ENCODE measurements at regions not wholly inside any gene's neighbourhood (a gene's known extent, or its start where the extent isn't known, plus 50 kb on each side); places are given as distances from the start of the nearest gene placed in this dataset.

DNA sequence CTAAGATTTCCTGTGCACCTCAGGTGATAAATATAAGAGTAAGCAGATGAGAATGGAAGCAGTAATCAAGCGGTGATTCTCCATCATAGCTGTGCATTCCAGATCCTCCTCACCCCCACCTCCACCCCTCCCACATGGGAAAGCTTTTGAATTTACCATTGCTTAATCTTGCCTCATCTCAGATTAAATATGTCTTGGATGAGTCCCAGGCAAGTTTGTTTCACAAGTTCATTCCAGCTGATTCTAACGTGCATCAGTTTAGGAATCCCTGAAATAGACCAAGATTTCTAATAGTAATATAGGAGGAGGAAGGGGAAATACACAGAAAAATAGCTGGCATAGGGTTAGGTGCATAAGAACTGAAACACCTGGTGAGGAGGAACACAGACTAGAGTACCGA is 396.2 kb upstream of the KIF2B start:
- no peak overlapping the region for H3K27ac Mint-ChIP-seq
- DNase-seq: no peak
- no peaks in the 10 kb centered on the region for H3K4me1 Mint-ChIP-seq
- peaks cover 10 to 13% of the 10 kb centered on the region in 2 donors for H3K9me3 Mint-ChIP-seq
- ATAC-seq (replicated peaks): no peak
- H3K36me3 Mint-ChIP-seq: no peaks in the 10 kb centered on the region
- no peak overlapping the region for H3K4me3 Mint-ChIP-seq
- no peaks in the 10 kb centered on the region for H3K27me3 Mint-ChIP-seq

DNA sequence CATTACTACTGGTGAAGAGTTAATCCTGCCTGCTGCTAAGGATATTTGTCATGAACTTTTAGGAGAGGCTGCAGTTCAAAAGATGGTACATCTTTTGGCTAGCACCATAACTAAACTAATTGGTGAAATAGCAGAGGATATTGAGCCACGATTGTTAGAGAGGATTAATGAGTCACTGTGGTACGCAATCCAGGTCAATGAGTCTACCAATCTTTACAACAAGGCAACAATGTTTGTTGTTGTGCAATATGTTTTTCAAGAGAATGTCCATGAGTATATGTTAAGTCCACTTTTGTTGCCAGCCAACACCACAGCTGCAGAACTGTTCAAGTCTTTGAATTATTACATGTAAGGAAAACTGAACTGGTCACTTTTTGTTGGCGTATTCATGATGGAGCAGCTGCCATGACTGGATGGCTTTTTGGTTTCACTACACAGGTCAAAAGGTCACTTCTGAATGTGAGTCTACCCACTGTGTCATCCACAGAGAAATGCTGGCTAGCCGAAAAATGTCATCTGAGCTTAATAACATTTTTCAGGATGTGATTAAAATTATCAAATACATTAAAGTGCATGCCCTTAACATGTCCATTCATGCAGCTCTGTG is 402.6 kb upstream of the KIF2B start:
- Mint-ChIP-seq H3K36me3 (no peaks in the 10 kb centered on the region), H3K9me3 (peaks cover 4 to 5% of the 10 kb centered on the region in 2 donors), H3K4me1 (no peaks in the 10 kb centered on the region), H3K4me3 (no peak overlapping the region), H3K27me3 (no peaks in the 10 kb centered on the region), H3K27ac (no peak overlapping the region)
- ATAC-seq (replicated peaks) (no peak), DNase-seq (no peak)

DNA sequence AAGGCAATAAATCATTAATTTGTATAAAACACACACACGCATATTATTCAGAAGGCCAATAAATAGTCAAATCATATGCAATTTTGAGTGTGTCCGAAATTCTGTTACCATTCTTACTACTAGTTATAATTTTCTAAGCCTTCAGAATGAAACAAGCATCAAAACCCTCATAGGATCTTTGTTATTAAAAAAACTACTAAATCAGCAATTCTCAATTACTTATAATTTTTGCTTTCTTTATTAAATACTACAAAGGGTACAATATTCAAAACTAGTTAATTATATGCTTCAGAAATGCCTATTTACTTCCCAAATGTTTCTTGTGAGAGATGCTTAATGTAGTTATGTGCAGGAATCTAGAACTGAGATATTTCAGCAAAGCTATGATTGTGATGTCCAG is 413.1 kb upstream of the KIF2B start:
- peaks cover 13 to 16% of the 10 kb centered on the region in 2 donors for H3K9me3 Mint-ChIP-seq
- no peaks in the 10 kb centered on the region for H3K4me1 Mint-ChIP-seq
- no peak overlapping the region for H3K4me3 Mint-ChIP-seq
- no peak overlapping the region for H3K27ac Mint-ChIP-seq
- H3K27me3 Mint-ChIP-seq: no peaks in the 10 kb centered on the region
- ATAC-seq (replicated peaks) (no peak), DNase-seq (no peak)
- H3K36me3 Mint-ChIP-seq: no peaks in the 10 kb centered on the region

DNA sequence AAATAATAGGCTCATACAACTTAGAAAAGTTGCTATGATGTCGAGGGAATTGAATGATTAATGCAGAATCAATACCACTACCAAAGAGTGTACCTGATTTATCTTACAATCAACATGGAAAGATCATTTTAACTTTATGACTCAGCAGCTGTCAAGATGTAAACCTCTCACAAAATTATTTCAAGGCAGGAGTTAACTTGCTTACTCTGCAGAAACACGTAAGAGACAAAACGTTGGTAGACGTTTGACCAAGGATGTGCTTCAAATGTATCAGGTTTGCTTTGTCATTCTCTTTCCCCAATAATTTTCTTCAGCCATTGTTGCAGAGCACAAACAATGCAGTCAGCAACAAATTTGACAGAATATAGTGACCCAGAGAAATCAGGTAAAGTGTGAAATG is 415.8 kb upstream of the KIF2B start:
- no peak for ATAC-seq (replicated peaks)
- no peak for DNase-seq
- H3K4me1 Mint-ChIP-seq: no peaks in the 10 kb centered on the region
- H3K36me3 Mint-ChIP-seq: no peaks in the 10 kb centered on the region
- H3K9me3 Mint-ChIP-seq: peaks cover 12 to 15% of the 10 kb centered on the region in 2 donors
- H3K4me3 Mint-ChIP-seq: no peak overlapping the region
- H3K27ac Mint-ChIP-seq: no peak overlapping the region
- H3K27me3 Mint-ChIP-seq: no peaks in the 10 kb centered on the region

DNA sequence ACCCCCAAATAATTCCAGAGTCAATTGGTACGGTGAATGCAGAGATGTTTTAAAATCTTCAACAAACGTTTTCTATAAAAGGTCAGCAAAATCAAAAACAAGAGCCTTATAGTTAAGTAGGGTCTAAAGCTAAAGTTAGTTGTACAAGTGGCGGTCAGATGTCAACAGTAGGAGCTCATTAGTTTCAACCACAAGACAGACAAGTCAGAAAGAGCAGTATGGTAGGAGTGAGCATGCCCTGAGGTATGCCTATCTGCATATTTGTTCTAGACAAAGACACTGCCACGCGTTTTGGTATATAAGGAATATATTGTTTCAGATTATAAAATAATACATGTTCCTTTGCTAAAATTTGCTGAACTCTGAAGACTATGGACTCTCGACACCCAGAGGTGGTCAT is 431.5 kb upstream of the KIF2B start:
- Mint-ChIP-seq H3K4me3 (no peak overlapping the region), H3K36me3 (no peaks in the 10 kb centered on the region), H3K27me3 (no peaks in the 10 kb centered on the region), H3K27ac (no peak overlapping the region), H3K4me1 (no peaks in the 10 kb centered on the region), H3K9me3 (peaks cover 1 to 4% of the 10 kb centered on the region in 2 donors)
- no peak for ATAC-seq (replicated peaks)
- DNase-seq: no peak

DNA sequence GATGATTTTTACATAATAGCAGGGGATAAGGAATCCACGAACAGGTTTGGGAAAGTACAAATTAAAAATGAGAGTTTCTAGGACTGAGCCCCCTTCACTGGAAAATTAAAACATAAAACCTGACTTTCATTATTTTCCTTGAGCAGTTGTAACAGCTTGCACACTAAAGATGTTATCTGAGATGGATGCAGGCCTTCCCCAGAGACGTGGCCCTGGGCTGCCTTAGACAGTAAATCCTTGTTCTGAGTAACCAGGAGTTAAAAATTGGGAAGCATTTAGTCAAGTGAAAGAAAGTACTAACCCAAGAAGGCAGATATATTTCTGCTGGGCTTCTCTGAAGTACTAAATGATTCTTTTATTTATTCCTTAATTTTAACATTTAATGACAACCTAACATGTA is 432.2 kb upstream of the KIF2B start:
- Mint-ChIP-seq H3K4me1 (no peaks in the 10 kb centered on the region), H3K9me3 (peaks cover 0 to 4% of the 10 kb centered on the region in 2 donors), H3K27ac (no peak overlapping the region), H3K4me3 (no peak overlapping the region), H3K27me3 (no peaks in the 10 kb centered on the region), H3K36me3 (no peaks in the 10 kb centered on the region)
- DNase-seq (no peak), ATAC-seq (replicated peaks) (no peak)

DNA sequence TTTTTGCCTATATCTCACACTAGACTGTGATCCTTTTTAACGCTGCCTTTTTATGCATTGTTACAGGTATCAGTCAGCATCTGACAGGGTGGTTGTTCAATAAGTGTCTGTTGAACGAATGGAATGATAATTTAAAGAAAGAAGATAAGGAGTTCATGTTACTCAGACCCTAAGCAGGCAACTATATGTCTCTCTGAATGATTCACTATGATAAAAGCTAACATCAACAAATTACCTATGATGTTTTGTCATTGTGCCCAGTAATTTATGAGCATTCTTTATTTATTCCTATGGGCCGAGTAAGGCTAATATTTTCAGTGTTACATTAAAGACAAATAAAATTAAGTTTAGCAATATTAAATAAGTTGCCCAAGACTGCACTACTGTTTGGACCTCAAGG is 435.0 kb upstream of the KIF2B start:
- ATAC-seq (replicated peaks): no peak
- no peak for DNase-seq
- H3K27me3 Mint-ChIP-seq: no peaks in the 10 kb centered on the region
- H3K36me3 Mint-ChIP-seq: no peaks in the 10 kb centered on the region
- H3K9me3 Mint-ChIP-seq: peaks cover 0 to 4% of the 10 kb centered on the region in 2 donors
- no peak overlapping the region for H3K4me3 Mint-ChIP-seq
- H3K4me1 Mint-ChIP-seq: no peaks in the 10 kb centered on the region
- no peak overlapping the region for H3K27ac Mint-ChIP-seq

DNA sequence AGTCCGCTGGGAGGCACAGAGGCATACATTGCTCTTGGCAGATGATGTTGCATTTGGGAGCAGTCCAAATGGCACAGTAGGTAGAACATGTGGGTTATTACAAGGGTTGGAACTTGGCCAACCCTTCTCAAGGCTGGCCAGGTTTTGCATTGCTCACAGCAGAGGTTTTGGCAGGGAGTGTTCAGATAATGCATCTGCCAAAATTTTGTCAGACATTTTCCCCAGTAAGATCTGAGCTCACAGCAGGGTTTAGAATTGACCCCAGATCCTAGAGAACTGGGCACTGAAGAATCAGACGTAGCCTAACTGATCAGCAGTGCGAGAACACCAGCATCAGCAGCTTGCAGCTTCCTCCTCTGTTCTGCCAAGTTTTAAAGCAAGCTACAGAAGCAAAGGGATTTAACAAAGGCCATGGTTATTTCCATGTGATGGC is 468.8 kb upstream of the KIF2B start:
- Mint-ChIP-seq H3K4me3 (no peak overlapping the region), H3K27me3 (no peaks in the 10 kb centered on the region), H3K27ac (no peak overlapping the region), H3K4me1 (no peaks in the 10 kb centered on the region), H3K9me3 (peaks cover 7 to 13% of the 10 kb centered on the region in 2 donors), H3K36me3 (no peaks in the 10 kb centered on the region)
- DNase-seq: no peak
- no peak for ATAC-seq (replicated peaks)

DNA sequence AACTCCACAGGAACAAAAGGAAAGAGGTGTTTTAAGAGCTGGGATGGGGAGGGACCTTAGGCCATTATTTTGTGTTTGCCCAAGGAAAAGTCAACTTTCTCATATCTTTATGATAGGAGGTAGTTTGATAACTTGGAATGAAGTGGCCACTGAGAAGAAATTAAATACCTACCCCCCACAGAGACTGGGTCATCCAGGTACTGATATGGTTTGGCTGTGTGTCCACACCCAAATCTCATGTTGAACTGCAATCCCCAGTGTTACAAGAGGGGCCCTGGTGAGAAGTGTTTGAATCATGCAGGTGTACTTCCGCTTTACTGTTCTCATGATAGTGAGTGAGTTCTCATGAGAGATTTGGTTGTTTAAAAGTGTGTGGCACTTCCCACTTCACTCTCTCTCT is 477.9 kb upstream of the KIF2B start:
- H3K4me3 Mint-ChIP-seq: no peak overlapping the region
- peaks cover 8 to 9% of the 10 kb centered on the region in 2 donors for H3K9me3 Mint-ChIP-seq
- no peaks in the 10 kb centered on the region for H3K36me3 Mint-ChIP-seq
- DNase-seq (no peak), ATAC-seq (replicated peaks) (no peak)
- no peaks in the 10 kb centered on the region for H3K4me1 Mint-ChIP-seq
- H3K27ac Mint-ChIP-seq: no peak overlapping the region
- no peaks in the 10 kb centered on the region for H3K27me3 Mint-ChIP-seq

DNA sequence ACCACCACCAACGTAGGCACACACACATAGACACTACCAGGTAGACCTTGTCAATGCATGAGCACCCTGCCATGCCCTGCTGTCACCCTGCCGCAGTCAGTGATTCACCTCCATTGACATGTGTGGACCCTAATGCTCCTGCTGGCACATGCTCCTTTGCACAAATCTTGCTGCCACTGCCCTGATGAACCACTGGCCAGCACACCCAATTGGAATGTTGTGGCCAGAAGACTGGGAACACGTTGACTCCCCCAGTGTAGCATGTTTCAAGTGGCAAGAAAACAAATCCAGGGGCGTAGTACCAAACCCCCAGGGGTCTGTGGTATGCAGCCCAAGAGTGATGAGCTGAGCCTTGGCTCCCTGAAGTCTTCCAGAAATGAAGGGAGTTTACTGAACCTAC is 486.4 kb upstream of the KIF2B start:
- Mint-ChIP-seq H3K4me1 (no peaks in the 10 kb centered on the region), H3K27me3 (no peaks in the 10 kb centered on the region), H3K27ac (no peak overlapping the region), H3K9me3 (peaks cover 8 to 16% of the 10 kb centered on the region in 2 donors), H3K36me3 (no peaks in the 10 kb centered on the region), H3K4me3 (no peak overlapping the region)
- no peak for ATAC-seq (replicated peaks)
- DNase-seq: no peak

DNA sequence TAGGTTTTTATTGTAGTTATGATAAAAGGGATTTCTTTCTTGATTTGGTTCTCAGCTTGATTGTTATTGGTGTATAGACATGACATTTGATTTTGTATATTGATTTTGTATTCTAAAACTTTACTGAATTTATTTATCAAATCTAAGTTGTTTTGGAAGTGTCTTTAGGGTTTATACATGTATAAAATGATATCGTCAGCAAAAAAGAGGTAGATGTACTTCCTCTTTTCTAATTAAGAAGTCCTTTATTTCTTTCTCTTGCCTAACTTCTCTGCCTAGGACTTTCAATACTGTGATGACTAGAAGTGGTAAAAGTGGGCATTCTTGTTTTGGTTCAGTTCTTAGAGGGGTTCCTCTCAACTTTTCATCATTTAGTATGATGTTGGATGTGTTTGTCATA is 487.3 kb upstream of the KIF2B start:
- H3K4me3 Mint-ChIP-seq: no peak overlapping the region
- H3K9me3 Mint-ChIP-seq: peaks cover 0 to 12% of the 10 kb centered on the region in 2 donors
- no peak for ATAC-seq (replicated peaks)
- H3K36me3 Mint-ChIP-seq: no peaks in the 10 kb centered on the region
- H3K27ac Mint-ChIP-seq: no peak overlapping the region
- no peaks in the 10 kb centered on the region for H3K27me3 Mint-ChIP-seq
- H3K4me1 Mint-ChIP-seq: no peaks in the 10 kb centered on the region
- no peak for DNase-seq

DNA sequence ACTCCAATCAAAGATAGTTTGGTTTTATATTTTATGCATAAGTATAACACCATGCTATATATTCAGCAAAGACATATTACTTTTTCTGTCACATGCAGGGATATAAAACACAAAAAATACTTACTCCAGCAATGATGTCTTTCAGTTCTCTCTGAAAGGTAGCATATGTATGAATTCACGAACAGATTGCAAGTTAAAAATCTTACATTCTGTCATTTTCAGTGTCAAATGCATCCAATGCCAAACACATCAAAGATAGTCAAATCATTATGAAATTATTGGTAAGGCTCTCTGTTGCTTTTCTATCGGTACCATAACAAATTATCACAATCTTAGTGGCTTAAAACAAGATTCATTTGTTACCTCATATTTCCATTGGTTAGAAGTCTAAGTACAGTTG is 492.0 kb upstream of the KIF2B start:
- Mint-ChIP-seq H3K4me3 (no peak overlapping the region), H3K9me3 (no peaks in the 10 kb centered on the region), H3K36me3 (no peaks in the 10 kb centered on the region), H3K27me3 (no peaks in the 10 kb centered on the region), H3K4me1 (no peaks in the 10 kb centered on the region), H3K27ac (no peak overlapping the region)
- DNase-seq: no peak
- no peak for ATAC-seq (replicated peaks)

DNA sequence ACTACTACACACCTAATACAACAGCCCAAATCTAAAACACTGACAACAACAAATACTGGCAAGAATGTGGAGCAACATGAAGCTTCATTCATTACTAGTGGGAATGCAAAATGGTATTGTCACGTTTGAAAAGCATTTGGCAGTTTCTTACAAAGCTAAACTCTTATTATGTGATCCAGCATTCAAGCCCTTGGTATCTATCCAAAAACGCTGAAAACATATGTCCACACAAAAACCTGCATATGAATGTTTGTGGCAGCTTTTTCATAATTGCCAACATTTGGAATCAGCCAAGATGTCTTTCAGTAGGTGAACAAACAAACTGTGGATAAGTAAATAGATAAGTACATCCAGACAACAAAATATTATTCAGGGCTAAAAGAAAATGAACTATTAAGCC is 501.1 kb upstream of the KIF2B start:
- ATAC-seq (replicated peaks): no peak
- no peak for DNase-seq
- H3K36me3 Mint-ChIP-seq: no peaks in the 10 kb centered on the region
- H3K4me1 Mint-ChIP-seq: no peaks in the 10 kb centered on the region
- no peak overlapping the region for H3K27ac Mint-ChIP-seq
- no peak overlapping the region for H3K4me3 Mint-ChIP-seq
- no peaks in the 10 kb centered on the region for H3K27me3 Mint-ChIP-seq
- peaks cover 2 to 7% of the 10 kb centered on the region in 2 donors for H3K9me3 Mint-ChIP-seq

DNA sequence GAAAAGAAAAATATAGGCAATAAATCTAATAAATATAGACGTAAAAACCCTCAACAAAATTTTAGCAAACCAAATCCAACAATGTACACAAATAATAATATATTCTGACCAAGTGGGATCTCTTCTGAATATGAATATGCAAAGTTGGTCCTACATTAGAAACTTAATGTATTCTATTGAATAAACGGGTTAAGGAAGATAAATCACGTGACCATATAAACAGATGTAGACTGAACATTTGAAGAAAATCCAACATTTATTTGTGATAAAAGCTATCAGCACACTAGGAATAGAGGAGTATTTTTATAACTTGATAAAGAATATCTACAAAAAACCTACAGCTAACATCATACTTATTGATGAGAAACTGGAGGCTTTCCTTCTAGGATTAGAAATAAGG is 502.8 kb upstream of the KIF2B start:
- no peaks in the 10 kb centered on the region for H3K36me3 Mint-ChIP-seq
- H3K27me3 Mint-ChIP-seq: no peaks in the 10 kb centered on the region
- DNase-seq (no peak), ATAC-seq (replicated peaks) (no peak)
- H3K4me3 Mint-ChIP-seq: no peak overlapping the region
- no peak overlapping the region for H3K27ac Mint-ChIP-seq
- H3K4me1 Mint-ChIP-seq: no peaks in the 10 kb centered on the region
- H3K9me3 Mint-ChIP-seq: peaks cover 4 to 12% of the 10 kb centered on the region in 2 donors

DNA sequence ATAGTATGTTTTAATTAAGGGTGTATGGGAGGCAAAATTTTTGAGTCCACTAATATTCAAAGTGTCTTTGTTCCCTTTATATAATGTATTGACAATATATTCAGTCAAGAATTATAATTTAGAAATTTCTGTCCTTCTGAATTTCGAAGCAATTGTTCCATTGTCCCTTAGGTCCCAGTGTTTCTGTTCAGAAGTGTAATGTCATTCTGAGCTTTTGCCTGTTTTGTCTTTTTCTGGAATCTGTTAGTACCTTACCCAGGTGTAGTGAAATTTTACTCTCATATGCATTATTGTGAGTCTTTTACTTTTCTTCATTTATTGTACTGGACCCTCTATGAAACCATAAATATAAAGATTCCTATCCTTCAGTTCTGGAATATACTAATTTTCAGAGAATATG is 505.7 kb upstream of the KIF2B start:
- H3K27ac Mint-ChIP-seq: no peak overlapping the region
- no peaks in the 10 kb centered on the region for H3K4me1 Mint-ChIP-seq
- H3K27me3 Mint-ChIP-seq: no peaks in the 10 kb centered on the region
- no peak overlapping the region for H3K4me3 Mint-ChIP-seq
- no peak for DNase-seq
- no peak for ATAC-seq (replicated peaks)
- H3K36me3 Mint-ChIP-seq: no peaks in the 10 kb centered on the region
- peaks cover 4 to 9% of the 10 kb centered on the region in 2 donors for H3K9me3 Mint-ChIP-seq

DNA sequence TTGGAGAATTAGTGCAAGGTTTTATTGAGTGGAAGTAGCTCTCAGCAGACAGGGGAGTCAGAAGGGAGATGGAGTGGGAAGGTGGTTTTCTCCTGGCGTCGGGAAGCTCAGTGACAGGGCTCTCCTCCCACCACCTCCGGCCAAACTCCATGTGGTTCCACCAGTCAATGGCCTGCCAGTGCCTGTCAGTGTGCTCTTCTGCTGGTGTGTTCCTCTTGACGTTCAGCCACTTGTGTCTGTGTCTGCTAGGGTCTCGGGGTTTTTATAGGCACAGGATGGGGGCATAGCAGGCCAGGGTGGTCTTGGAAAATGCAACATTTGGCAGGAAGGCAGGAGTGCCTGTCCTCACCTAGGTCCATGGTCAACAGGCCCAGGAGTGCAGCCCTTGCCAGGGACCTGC is 506.7 kb upstream of the KIF2B start:
- no peak for ATAC-seq (replicated peaks)
- Mint-ChIP-seq H3K27me3 (no peaks in the 10 kb centered on the region), H3K36me3 (no peaks in the 10 kb centered on the region), H3K4me1 (no peaks in the 10 kb centered on the region), H3K27ac (no peak overlapping the region), H3K4me3 (no peak overlapping the region), H3K9me3 (peaks cover 4 to 9% of the 10 kb centered on the region in 2 donors)
- DNase-seq: no peak
